DOHH2 (cell line): ENCODE measurements at regions not wholly inside any gene's neighbourhood (a gene's known extent, or its start where the extent isn't known, plus 50 kb on each side); places are given as distances from the start of the nearest gene placed in this dataset.

Source experiments
- EZH2phosphoT487 ChIP-seq: fragments of 200-600 bp; sonication (generic); IDR thresholded peaks from 2 replicates; pipeline ENCODE4 v1.6.1; 2017; ENCODE audit warnings: borderline replicate concordance, mild to moderate bottlenecking, antibody characterized with exemption, low read length, moderate library complexity, mixed read lengths
- TF ChIP-seq, protein P1 (sequence below): fragments of 200-600 bp; sonication (generic); IDR thresholded peaks from one replicate; pipeline ENCODE4 v1.5.1; 2014; ENCODE audit warnings: antibody characterized with exemption, mild to moderate bottlenecking, low read depth, low read length; ENCODE audit not compliant: poor library complexity, severe bottlenecking

DNA sequence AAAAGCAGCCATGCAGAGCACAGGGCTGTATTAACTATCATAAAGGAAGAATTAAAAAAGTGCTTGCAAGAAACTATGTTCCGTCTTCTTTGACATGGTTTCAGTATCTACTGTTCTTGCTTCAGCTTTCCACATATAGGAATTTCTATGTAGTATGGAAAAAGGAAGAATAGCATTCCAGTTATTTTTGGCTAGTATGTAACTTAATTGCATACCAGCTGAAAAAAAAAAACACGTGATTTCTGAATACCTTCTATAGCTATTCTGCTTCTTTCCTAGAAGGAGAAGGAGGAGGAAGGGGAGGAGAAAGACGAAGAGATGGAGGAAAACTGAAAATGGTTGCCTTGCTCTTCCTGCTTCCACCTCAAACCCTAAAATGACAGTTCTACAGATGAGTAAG lies 619.0 kb downstream of the KCTD12 start:
- TF ChIP-seq, protein P1, sequence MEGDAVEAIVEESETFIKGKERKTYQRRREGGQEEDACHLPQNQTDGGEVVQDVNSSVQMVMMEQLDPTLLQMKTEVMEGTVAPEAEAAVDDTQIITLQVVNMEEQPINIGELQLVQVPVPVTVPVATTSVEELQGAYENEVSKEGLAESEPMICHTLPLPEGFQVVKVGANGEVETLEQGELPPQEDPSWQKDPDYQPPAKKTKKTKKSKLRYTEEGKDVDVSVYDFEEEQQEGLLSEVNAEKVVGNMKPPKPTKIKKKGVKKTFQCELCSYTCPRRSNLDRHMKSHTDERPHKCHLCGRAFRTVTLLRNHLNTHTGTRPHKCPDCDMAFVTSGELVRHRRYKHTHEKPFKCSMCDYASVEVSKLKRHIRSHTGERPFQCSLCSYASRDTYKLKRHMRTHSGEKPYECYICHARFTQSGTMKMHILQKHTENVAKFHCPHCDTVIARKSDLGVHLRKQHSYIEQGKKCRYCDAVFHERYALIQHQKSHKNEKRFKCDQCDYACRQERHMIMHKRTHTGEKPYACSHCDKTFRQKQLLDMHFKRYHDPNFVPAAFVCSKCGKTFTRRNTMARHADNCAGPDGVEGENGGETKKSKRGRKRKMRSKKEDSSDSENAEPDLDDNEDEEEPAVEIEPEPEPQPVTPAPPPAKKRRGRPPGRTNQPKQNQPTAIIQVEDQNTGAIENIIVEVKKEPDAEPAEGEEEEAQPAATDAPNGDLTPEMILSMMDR = no peak
- TF ChIP-seq EZH2phosphoT487 = no peak
